Thyroid gland (tissue), 4 donors: ENCODE measurements at regions not wholly inside any gene's neighbourhood (a gene's known extent, or its start where the extent isn't known, plus 50 kb on each side); places are given as distances from the start of the nearest gene placed in this dataset.

ENCODE experiments used
- CTCF ChIP-seq, 6 experiments: fragments of 200-600 bp in 3 of 6; fragments of 450-650 bp in 3 of 6; sonication (generic) in 3 of 6; IDR thresholded peaks; one replicate each; pipeline ENCODE4 v1.5.1; 2016 to 2019; ENCODE audit warnings: antibody characterized with exemption in 6 of 6, mild to moderate bottlenecking in 2 of 6, inconsistent platforms in 1 of 6, moderate library complexity in 1 of 6
- POLR2A ChIP-seq, 2 donors: fragments of 450-650 bp; IDR thresholded peaks; one replicate each; pipeline ENCODE4 v1.6.1; 2017; ENCODE audit warnings: antibody characterized with exemption in 2 of 2, mild to moderate bottlenecking in 2 of 2, moderate library complexity in 1 of 2

GRCh38 chr3:76561494-76562236 lies 478.2 kb upstream of the ROBO2 start:
- no peak for TF ChIP-seq CTCF (IDR thresholded peaks at IDR 0.05)
- no peak for TF ChIP-seq POLR2A (IDR thresholded peaks at IDR 0.05)
